Choroid plexus epithelial cell (primary cell): ENCODE measurements at regions not wholly inside any gene's neighbourhood (a gene's known extent, or its start where the extent isn't known, plus 50 kb on each side); places are given as distances from the start of the nearest gene placed in this dataset.

Experiments
- DNase-seq: peaks from one replicate; pipeline ENCODE4 v3.0.0-alpha.2; 2010; ENCODE audit warnings: low read depth
- H3K4me3 ChIP-seq: 2 replicates; pipeline ENCODE4 v1.5.1; 2011; ENCODE audit warnings: low read depth, mild to moderate bottlenecking, control low read depth, low read length, moderate library complexity
- CTCF ChIP-seq: conservative IDR thresholded peaks from 2 replicates; pipeline ENCODE4 v1.5.1; 2011; ENCODE audit warnings: low read depth, mild to moderate bottlenecking, control low read depth, inconsistent platforms, low read length, moderate library complexity

GRCh38 chr13:22336460-22336859 lies 665.6 kb downstream of the FGF9 start:
- no peak for DNase-seq
- no peak for TF ChIP-seq CTCF
- H3K4me3 ChIP-seq = no peak overlapping the region

GRCh38 chr13:22357132-22357531 lies 686.3 kb downstream of the FGF9 start:
- DNase-seq = no peak
- no peak for TF ChIP-seq CTCF
- H3K4me3 ChIP-seq = no peak overlapping the region

- no peak for DNase-seq
- TF ChIP-seq CTCF = no peak
These were observed 698.2 kb downstream of the FGF9 start for GRCh38 chr13:22369090-22369489.

GRCh38 chr13:22369840-22370239 lies 699.0 kb downstream of the FGF9 start:
- no peak overlapping the region for H3K4me3 ChIP-seq
- no peak for TF ChIP-seq CTCF
- no peak for DNase-seq

More at GRCh38 chr13:22369090-22369489, 698.2 kb downstream of the FGF9 start:
- no peak overlapping the region for H3K4me3 ChIP-seq

- no peak overlapping the region for H3K4me3 ChIP-seq
- no peak for DNase-seq
- TF ChIP-seq CTCF = no peak
These were observed 701.4 kb downstream of the FGF9 start for GRCh38 chr13:22372261-22372660.

- DNase-seq = no peak
- TF ChIP-seq CTCF = no peak
- H3K4me3 ChIP-seq = no peak overlapping the region
These were observed 704.3 kb downstream of the FGF9 start for GRCh38 chr13:22375151-22375550.

GRCh38 chr13:22387899-22388298 lies 717.0 kb downstream of the FGF9 start:
- no peak for DNase-seq
- no peak overlapping the region for H3K4me3 ChIP-seq
- TF ChIP-seq CTCF = no peak
